SK-N-SH (cell line): ENCODE measurements at regions not wholly inside any gene's neighbourhood (a gene's known extent, or its start where the extent isn't known, plus 50 kb on each side); places are given as distances from the start of the nearest gene placed in this dataset.

Experiments
- CHD2 ChIP-seq: fragments of 150-350 bp; IDR thresholded peaks from 2 replicates; pipeline ENCODE4 v1.6.1; 2018; ENCODE audit warnings: low read length; ENCODE audit not compliant: partially characterized antibody
- CTCF ChIP-seq: fragments of 200-600 bp; sonication (generic); IDR thresholded peaks from 2 replicates; pipeline ENCODE4 v1.6.1; 2017; ENCODE audit warnings: antibody characterized with exemption, mild to moderate bottlenecking, moderate library complexity
- ELF1 ChIP-seq: IDR thresholded peaks from 2 replicates; pipeline ENCODE4 v1.4.0; 2012
- EP300 ChIP-seq, 2 experiments: IDR thresholded peaks; 2 replicates each; pipeline versions ENCODE4 v1.4.0 to v1.6.1; 2012; ENCODE audit warnings: borderline replicate concordance in 1 of 2, low read depth in 1 of 2, low read length in 1 of 2
- FOXM1 ChIP-seq: IDR thresholded peaks from 2 replicates; pipeline ENCODE4 v1.4.0; 2012; ENCODE audit warnings: low read depth, mild to moderate bottlenecking
- MAX ChIP-seq: IDR thresholded peaks from 2 replicates; pipeline ENCODE4 v1.4.0; 2012; ENCODE audit warnings: low read depth
- NFIC ChIP-seq: IDR thresholded peaks from 2 replicates; pipeline ENCODE4 v1.4.0; 2012; ENCODE audit warnings: borderline replicate concordance
- POLR2AphosphoS5 ChIP-seq: IDR thresholded peaks from 2 replicates; pipeline ENCODE4 v1.6.1; 2012; ENCODE audit warnings: low read depth, low read length
- RAD21 ChIP-seq: IDR thresholded peaks from 2 replicates; pipeline ENCODE4 v1.6.1; 2012; ENCODE audit warnings: mild to moderate bottlenecking, low read length
- REST ChIP-seq: IDR thresholded peaks from 2 replicates; pipeline ENCODE4 v1.6.1; 2012; ENCODE audit warnings: mild to moderate bottlenecking, low read depth, low read length, moderate library complexity
- RFX5 ChIP-seq: IDR thresholded peaks from 2 replicates; pipeline ENCODE4 v1.6.1; 2012; ENCODE audit warnings: mild to moderate bottlenecking, improper control_type of control experiment, low read length
- TAF1 ChIP-seq: IDR thresholded peaks from 2 replicates; pipeline ENCODE4 v1.6.1; 2012; ENCODE audit warnings: low read depth, mild to moderate bottlenecking, low read length, moderate library complexity, borderline replicate concordance
- USF1 ChIP-seq: IDR thresholded peaks from 2 replicates; pipeline ENCODE4 v1.4.0; 2012; ENCODE audit warnings: low read depth, borderline replicate concordance
- USF2 ChIP-seq: fragments of 150-350 bp; IDR thresholded peaks from 2 replicates; pipeline ENCODE4 v1.6.1; 2017; ENCODE audit warnings: antibody characterized with exemption, low read length, low read depth, borderline replicate concordance

GRCh38 chr7:109387530-109387929 is 817.9 kb downstream of the DNAJB9 start:
- no peak for TF ChIP-seq CTCF
- TF ChIP-seq NFIC: no peak
- TF ChIP-seq RFX5: no peak
- no peak for TF ChIP-seq FOXM1
- TF ChIP-seq USF2: no peak
- TF ChIP-seq RAD21: no peak
- TF ChIP-seq EP300 (IDR thresholded peaks at IDR 0.05; ENCODE audit: borderline replicate concordance in 1 of 2, low read depth in 1 of 2, low read length in 1 of 2): no peak
- TF ChIP-seq CHD2: no peak
- TF ChIP-seq POLR2AphosphoS5: no peak
- TF ChIP-seq USF1: no peak
- TF ChIP-seq TAF1: no peak
- TF ChIP-seq REST: no peak
- TF ChIP-seq ELF1: no peak
- TF ChIP-seq MAX: no peak
